GM21717 (cell line): ENCODE measurements at regions not wholly inside any gene's neighbourhood (a gene's known extent, or its start where the extent isn't known, plus 50 kb on each side); places are given as distances from the start of the nearest gene placed in this dataset.

Source experiments
- ATAC-seq: cut with Tn5 transposase; IDR thresholded peaks from one replicate; pipeline ENCODE4 v1.9.1; 2021; ENCODE audit warnings: mild to moderate bottlenecking, moderate library complexity; ENCODE audit not compliant: unreplicated experiment

DNA sequence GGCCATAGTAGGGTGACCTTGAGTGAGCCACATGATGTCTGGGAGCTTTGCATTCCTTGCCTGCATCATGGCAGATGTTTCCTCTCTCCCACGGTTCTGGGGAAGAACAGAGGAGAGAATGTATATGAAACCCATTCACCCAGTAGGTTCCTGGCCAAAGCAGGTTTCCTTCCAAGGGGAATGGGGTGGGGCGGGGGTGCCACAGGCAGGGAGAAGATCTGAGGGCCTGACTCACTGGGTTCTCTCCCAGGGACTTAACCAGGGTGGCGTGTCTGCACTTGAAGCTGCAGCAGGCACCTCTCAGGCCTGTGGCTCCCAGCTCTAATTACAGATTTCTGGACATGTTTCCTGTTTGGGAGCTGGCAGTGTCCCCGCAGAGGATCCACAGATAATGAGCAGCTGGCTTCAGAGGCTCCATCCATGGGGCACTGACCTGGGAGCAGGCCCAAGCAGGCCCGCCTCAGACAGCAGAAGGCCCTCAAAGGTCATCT lies 50.2 kb upstream of the ZMIZ1 start:
- ATAC-seq: no peak
